Motor neuron (in vitro differentiated cells): ENCODE measurements at regions not wholly inside any gene's neighbourhood (a gene's known extent, or its start where the extent isn't known, plus 50 kb on each side); places are given as distances from the start of the nearest gene placed in this dataset.

ENCODE experiments used
- ATAC-seq, 8 experiments: fragments of 200-7000 bp; cut with Tn5 transposase; replicated peaks in 6 of 8; 2 replicates each; pipeline ENCODE4 v1.8.0; 2021; ENCODE audit warnings: mild to moderate bottlenecking in 8 of 8, moderate library complexity in 8 of 8
- H3K27ac ChIP-seq, 2 donors: fragments of 250-450 bp; sonication (Bioruptor Pico); 2 replicates each; pipeline ENCODE4 v1.9.0; 2021; ENCODE audit warnings: antibody characterized with exemption in 2 of 2, mild to moderate bottlenecking in 2 of 2, moderate library complexity in 1 of 2
- H3K4me1 ChIP-seq, 2 donors: fragments of 250-450 bp; sonication (Bioruptor Pico); replicated peaks in 1 of 2; 2 replicates each; pipeline ENCODE4 v1.6.1; 2021; ENCODE audit warnings: antibody characterized with exemption in 2 of 2, mild to moderate bottlenecking in 2 of 2, moderate library complexity in 1 of 2
- H3K4me3 ChIP-seq, 5 donors: fragments of 250-450 bp; sonication (Bioruptor Pico); 2 replicates each; pipeline ENCODE4 v1.9.0; 2021; ENCODE audit warnings: antibody characterized with exemption in 5 of 5, mild to moderate bottlenecking in 5 of 5, moderate library complexity in 4 of 5
- WGBS, 10 experiments: fragments of 450-650 bp; shearing (Covaris generic); methylation state at CpG; one replicate each; pipeline ENCODE4 v1.0.0; 2022; 5-methylcytosine and 5-hydroxymethylcytosine counted together
- in situ Hi-C, 9 experiments: fragments of 400-800 bp; cut with MboI; loops; one replicate each; pipeline ENCODE4 v1.15.0; 2021; ENCODE audit warnings: low sequenced_read_pairs in 9 of 9, low pct_unique_long_range_greater_than_20kb in 2 of 9; ENCODE audit not compliant: unreplicated experiment in 9 of 9

- H3K4me3 ChIP-seq = no peak overlapping the region
- no peak overlapping the region for H3K27ac ChIP-seq
- 62 to 100% (median 96%) methylated on average over 1 to 4 of the region's 4 CpGs; no CpG with 5 or more reads in 2 of the 10 experiments for WGBS, 10 experiments
- H3K4me1 ChIP-seq = no peaks in the 10 kb centered on the region
- in situ Hi-C loops = no loop called here
- ATAC-seq = no peak
These were observed 165.8 kb upstream of the STK32A start for GRCh38 chr5:147068998-147069397.

GRCh38 chr5:147072622-147073021 lies 162.2 kb upstream of the STK32A start:
- ATAC-seq = peak in 2 of 8 experiments; percentile 27 to 60
- Histone ChIP-seq H3K4me1 (peaks cover 2 to 4% of the 10 kb centered on the region in 2 donors), H3K4me3 (no peak overlapping the region), H3K27ac (no peak overlapping the region)
- in situ Hi-C loops = no loop called here
- WGBS, 10 experiments = 0 to 90% (median 69%) methylated on average over 1 to 2 of the region's 2 CpGs; no CpG with 5 or more reads in 4 of the 10 experiments

GRCh38 chr5:147073098-147073497 lies 161.7 kb upstream of the STK32A start:
- Histone ChIP-seq H3K4me1 (peaks cover 2 to 4% of the 10 kb centered on the region in 2 donors), H3K4me3 (no peak overlapping the region), H3K27ac (no peak overlapping the region)
- ATAC-seq = no peak
- in situ Hi-C loops = no loop called here
- 25 to 100% (median 89%) methylated on average over 1 to 3 of the region's 3 CpGs; no CpG with 5 or more reads in 1 of the 10 experiments for WGBS, 10 experiments

- in situ Hi-C loops = no loop called here
- peak in 3 of 8 experiments; percentile 24 to 74 (median 52) for ATAC-seq
- 0 to 50% (median 0%) methylated on average over 1 of the region's 1 CpG; no CpG with 5 or more reads in 2 of the 10 experiments for WGBS, 10 experiments
- Histone ChIP-seq H3K27ac (no peak overlapping the region), H3K4me3 (no peak overlapping the region), H3K4me1 (peaks cover 2 to 4% of the 10 kb centered on the region in 2 donors)
These were observed 159.6 kb upstream of the STK32A start for GRCh38 chr5:147075187-147075586.

- H3K4me1 ChIP-seq = peaks cover 15 to 20% of the 10 kb centered on the region in 2 donors
- H3K27ac ChIP-seq = peak overlapping the region in 1 of 2 donors; percentile 71
- 27 to 100% (median 85%) methylated on average over 1 to 3 of the region's 3 CpGs for WGBS, 10 experiments
- in situ Hi-C loops = no loop called here
- no peak for ATAC-seq
- peak overlapping the region in 3 of 5 donors; percentile 15 to 30 (median 22) for H3K4me3 ChIP-seq
These were observed 154.4 kb upstream of the STK32A start for GRCh38 chr5:147080391-147080790.

- H3K27ac ChIP-seq = peak overlapping the region in 1 of 2 donors; percentile 71
- peak overlapping the region in 3 of 5 donors; percentile 15 to 30 (median 22) for H3K4me3 ChIP-seq
- H3K4me1 ChIP-seq = peaks cover 16 to 22% of the 10 kb centered on the region in 2 donors
- ATAC-seq = peak in 6 of 8 experiments; percentile 40 to 93 (median 90)
- WGBS, 10 experiments = 10 to 83% (median 37%) methylated on average over 1 to 8 of the region's 8 CpGs; no CpG with 5 or more reads in 2 of the 10 experiments
- in situ Hi-C loops = no loop called here
These were observed 153.5 kb upstream of the STK32A start for GRCh38 chr5:147081311-147081764.

GRCh38 chr5:147084702-147085101 lies 150.1 kb upstream of the STK32A start:
- WGBS, 10 experiments = 0 to 100% (median 36%) methylated on average over 1 of the region's 1 CpG; no CpG with 5 or more reads in 6 of the 10 experiments
- Histone ChIP-seq H3K4me3 (no peak overlapping the region), H3K4me1 (peaks cover 16 to 22% of the 10 kb centered on the region in 2 donors), H3K27ac (peak overlapping the region; percentile 2 to 48)
- in situ Hi-C loops = no loop called here
- ATAC-seq = peak in 5 of 8 experiments; percentile 71 to 80 (median 77)

- Histone ChIP-seq H3K27ac (peak overlapping the region in 1 of 2 donors; percentile 12), H3K4me1 (peaks cover 16 to 22% of the 10 kb centered on the region in 2 donors), H3K4me3 (no peak overlapping the region)
- WGBS, 10 experiments = 29 to 88% (median 69%) methylated on average over 1 to 7 of the region's 7 CpGs
- ATAC-seq = no peak
- in situ Hi-C loops = no loop called here
These were observed 149.4 kb upstream of the STK32A start for GRCh38 chr5:147085409-147085808.

GRCh38 chr5:147092044-147092443 lies 142.8 kb upstream of the STK32A start:
- 0 to 50% (median 35%) methylated on average over 1 to 2 of the region's 2 CpGs; no CpG with 5 or more reads in 2 of the 10 experiments for WGBS, 10 experiments
- H3K4me3 ChIP-seq = no peak overlapping the region
- no peak overlapping the region for H3K27ac ChIP-seq
- no peaks in the 10 kb centered on the region for H3K4me1 ChIP-seq
- peak in 3 of 8 experiments; percentile 22 to 51 (median 48) for ATAC-seq
- in situ Hi-C loops = no loop called here

GRCh38 chr5:147093138-147093537 lies 141.7 kb upstream of the STK32A start:
- WGBS, 10 experiments = 21 to 100% (median 83%) methylated on average over 1 to 2 of the region's 2 CpGs; no CpG with 5 or more reads in 3 of the 10 experiments
- ATAC-seq = peak in 3 of 8 experiments; percentile 44 to 84 (median 63)
- in situ Hi-C loops = no loop called here
- H3K4me1 ChIP-seq = peaks cover 0 to 3% of the 10 kb centered on the region in 2 donors
- no peak overlapping the region for H3K27ac ChIP-seq
- H3K4me3 ChIP-seq = no peak overlapping the region

GRCh38 chr5:147095740-147096139 lies 139.1 kb upstream of the STK32A start:
- in situ Hi-C loops = no loop called here
- no peak overlapping the region for H3K4me3 ChIP-seq
- H3K4me1 ChIP-seq = peaks cover 9 to 12% of the 10 kb centered on the region in 2 donors
- 0 to 79% (median 63%) methylated on average over 1 to 2 of the region's 2 CpGs; no CpG with 5 or more reads in 2 of the 10 experiments for WGBS, 10 experiments
- no peak overlapping the region for H3K27ac ChIP-seq
- ATAC-seq = no peak

GRCh38 chr5:147098233-147098790 lies 136.5 kb upstream of the STK32A start:
- peak overlapping the region in 1 of 2 donors; percentile 2 for H3K27ac ChIP-seq
- H3K4me1 ChIP-seq = peaks cover 12 to 18% of the 10 kb centered on the region in 2 donors
- in situ Hi-C loops = no loop called here
- ATAC-seq = peak in 7 of 8 experiments; percentile 6 to 88 (median 42)
- H3K4me3 ChIP-seq = no peak overlapping the region
- WGBS, 10 experiments = 0 to 71% (median 18%) methylated on average over 1 to 5 of the region's 5 CpGs; no CpG with 5 or more reads in 1 of the 10 experiments

GRCh38 chr5:147101659-147102369 lies 133.0 kb upstream of the STK32A start:
- in situ Hi-C loops = no loop called here
- H3K27ac ChIP-seq = no peak overlapping the region
- 25 to 95% (median 72%) methylated on average over 2 to 6 of the region's 6 CpGs for WGBS, 10 experiments
- H3K4me1 ChIP-seq = peaks cover 12 to 18% of the 10 kb centered on the region in 2 donors
- ATAC-seq = peak in 7 of 8 experiments; percentile 24 to 95 (median 94)
- peak overlapping the region in 1 of 5 donors; percentile 15 for H3K4me3 ChIP-seq
